ENCODE measurements at regions not wholly inside any gene's neighbourhood (a gene's known extent, or its start where the extent isn't known, plus 50 kb on each side); places are given as distances from the start of the nearest gene placed in this dataset.
"Not testable (repeated sequence)": the region's sequence is repeated elsewhere in the genome, so short reads cannot be mapped to it uniquely, and the experiment has no call there.

GRCh38 chr9:34793428-34793827 is 83.5 kb upstream of the CCL21 start:
- DNase-seq (ENCODE audit: low spot score) = no peak

- DNase-seq (ENCODE audit: low spot score) = no peak
Measured at GRCh38 chr9:34783951-34784487, 74.1 kb upstream of the CCL21 start.

GRCh38 chr9:34782372-34782771 is 72.4 kb upstream of the CCL21 start:
- DNase-seq (ENCODE audit: low spot score) = no peak

DNA sequence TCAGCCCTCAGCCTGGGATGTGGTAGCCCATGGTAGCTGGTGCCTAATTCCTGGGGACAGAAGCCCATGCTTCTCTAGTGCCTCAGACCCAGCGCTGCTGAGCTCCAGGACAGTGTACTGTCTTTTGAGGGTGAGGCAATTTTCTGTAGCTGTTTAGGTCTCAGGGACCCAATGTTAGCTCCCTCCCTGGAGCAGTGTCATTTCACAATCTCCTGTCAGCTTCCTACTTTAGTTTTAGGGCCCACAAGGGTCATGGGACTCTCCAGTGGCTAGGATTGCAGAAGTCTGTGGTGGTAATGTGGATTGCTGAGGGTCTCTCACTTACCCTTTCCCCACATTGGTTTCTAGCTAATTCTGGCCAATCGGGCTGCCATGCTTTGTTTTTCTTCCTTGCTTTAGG is 67.7 kb upstream of the CCL21 start:
- no peak for DNase-seq (ENCODE audit: low spot score)

- no peak for DNase-seq (ENCODE audit: low spot score)
Measured at GRCh38 chr9:34773955-34774354, 64.0 kb upstream of the CCL21 start.

- DNase-seq (ENCODE audit: low spot score) = no peak
Measured at GRCh38 chr9:34773306-34773910, 63.5 kb upstream of the CCL21 start.

DNA sequence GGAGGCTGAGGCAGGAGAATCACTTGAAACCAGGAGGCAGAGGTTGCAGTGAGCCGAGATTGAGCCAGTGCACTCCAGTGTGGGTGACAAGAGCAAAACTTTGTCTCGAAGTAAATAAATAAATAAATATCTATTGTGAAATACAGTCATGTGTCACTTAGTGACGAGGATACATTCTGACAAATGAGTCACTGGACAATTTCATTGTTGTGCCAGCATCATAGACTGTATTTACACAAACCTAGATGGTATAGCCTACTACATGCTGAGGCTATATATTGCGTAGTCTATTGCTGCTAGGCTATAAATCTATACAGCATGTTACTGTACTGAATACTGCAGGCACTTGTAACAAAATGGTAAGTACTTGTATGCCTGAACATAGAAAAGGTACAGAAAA is 61.1 kb upstream of the CCL21 start:
- DNase-seq (ENCODE audit: low spot score) = peak; percentile 7

- DNase-seq (ENCODE audit: low spot score) = not testable (repeated sequence)
Measured at GRCh38 chr9:34767087-34767486, 57.2 kb upstream of the CCL21 start.

- DNase-seq (ENCODE audit: low spot score) = peak; percentile 19
Measured at GRCh38 chr9:34760196-34761040, 50.5 kb upstream of the CCL21 start.

All from kidney capillary endothelial cell (primary cell).